Stimulated activated CD4-positive, alpha-beta T cell treated with anti-CD3 and anti-CD28 coated beads, Interleukin-1b, Interleukin-23, amount 100 ng/mL, for 48 hours (primary cell): ENCODE measurements at regions not wholly inside any gene's neighbourhood (a gene's known extent, or its start where the extent isn't known, plus 50 kb on each side); places are given as distances from the start of the nearest gene placed in this dataset.

Source experiments
- DNase-seq: peaks from one replicate; pipeline ENCODE4 v3.0.0-alpha.2; 2020

DNA sequence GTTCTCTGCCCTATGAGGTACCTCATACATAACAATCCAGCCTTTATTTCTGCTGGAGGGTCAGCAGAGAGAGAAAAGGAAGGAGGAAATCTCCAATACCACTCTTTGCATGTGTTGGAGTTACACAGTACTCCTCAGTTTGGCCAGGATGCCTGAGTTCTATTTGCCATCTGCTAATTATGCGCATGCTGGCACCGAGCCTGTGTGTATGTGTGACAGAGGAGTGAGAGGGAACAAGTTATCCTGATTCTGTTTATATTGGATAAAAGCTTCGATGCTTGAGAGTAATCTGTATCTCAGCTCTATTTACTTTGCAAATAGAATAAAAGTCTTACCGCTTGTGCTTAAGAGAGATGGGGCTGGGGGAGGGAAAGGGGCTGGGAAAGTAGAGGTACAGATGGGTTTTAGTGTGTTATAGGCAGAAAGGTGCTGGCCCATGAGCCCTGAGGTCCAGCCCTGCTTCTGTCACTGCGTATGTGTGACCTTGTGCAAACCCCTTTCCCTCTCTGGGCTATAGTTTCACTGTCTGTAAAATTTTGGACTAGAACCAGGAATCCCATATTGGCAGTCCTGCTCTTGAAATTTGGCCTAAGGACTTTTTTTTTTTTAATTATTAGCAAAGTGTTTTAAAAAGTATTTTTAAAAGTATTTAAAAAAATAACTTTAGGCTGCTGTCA, 54.5 kb upstream of the PLXNA2 start:
- no peak for DNase-seq

- DNase-seq: no peak
These were observed 56.0 kb upstream of the PLXNA2 start for GRCh38 chr1:208300084-208300770.

- no peak for DNase-seq
These were observed 58.6 kb upstream of the PLXNA2 start for GRCh38 chr1:208302699-208303238.

DNA sequence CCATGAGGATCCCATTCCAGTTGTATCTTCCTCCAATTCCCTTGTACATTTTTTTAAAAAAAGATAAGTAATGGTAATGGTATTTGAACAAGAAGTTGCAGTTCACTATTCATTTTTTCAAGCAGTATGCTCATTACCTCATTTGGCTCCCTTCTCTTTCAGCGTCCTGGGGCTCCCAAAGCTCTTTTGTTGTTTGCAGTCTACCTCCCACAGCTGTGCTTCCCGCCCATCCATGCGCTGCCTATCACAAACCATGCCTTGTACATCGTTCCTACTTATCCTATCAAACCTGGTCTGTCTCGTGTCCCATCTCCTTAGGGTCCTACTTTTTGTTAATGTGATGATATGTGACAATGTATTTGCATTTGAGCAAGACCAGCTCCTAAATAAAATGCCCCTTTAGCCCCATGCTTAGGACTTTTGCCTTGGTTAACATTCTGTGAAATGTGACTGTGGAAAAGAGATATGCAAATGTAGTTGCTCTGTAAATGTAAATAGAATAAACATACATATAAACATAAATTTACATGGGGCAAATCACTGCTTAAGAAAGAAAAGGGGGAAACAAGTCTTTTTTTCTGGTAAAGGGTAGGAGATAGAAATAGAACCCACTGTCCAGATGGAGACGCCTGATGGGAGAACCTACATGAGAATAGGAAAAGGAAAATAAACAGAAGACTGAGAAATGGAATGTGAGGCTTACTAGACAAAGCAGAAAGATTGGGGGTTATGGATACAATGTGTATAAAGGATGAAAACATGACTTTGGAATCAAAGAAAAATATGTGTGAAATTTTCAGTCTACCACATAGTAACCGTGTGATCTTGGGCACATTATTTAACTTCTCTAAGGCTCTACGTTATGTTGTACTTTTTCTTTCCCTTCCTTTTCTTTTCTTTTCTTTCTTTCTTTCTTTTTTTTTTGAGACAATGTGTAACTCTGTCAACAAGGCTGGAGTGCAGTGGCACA, 59.8 kb upstream of the PLXNA2 start:
- no peak for DNase-seq

DNA sequence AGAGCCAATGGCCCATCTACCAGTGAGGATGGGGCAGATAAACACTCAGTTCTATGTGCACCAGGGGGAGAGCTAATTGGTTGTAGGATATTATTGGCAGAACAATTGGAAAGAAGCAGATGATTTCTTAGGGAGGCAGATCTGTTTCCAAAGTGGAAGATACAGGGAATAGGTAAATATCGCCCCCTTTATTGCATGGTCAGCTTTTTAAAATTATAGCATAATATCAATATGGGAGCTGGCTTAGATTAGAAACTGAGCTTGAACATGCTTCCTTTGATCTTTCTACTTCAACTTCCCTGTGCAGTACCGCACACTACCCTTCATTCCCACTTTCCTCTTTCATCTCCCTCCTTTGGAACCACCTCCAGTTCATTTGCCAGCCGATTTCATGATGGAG, 64.0 kb upstream of the PLXNA2 start:
- DNase-seq: no peak

DNA sequence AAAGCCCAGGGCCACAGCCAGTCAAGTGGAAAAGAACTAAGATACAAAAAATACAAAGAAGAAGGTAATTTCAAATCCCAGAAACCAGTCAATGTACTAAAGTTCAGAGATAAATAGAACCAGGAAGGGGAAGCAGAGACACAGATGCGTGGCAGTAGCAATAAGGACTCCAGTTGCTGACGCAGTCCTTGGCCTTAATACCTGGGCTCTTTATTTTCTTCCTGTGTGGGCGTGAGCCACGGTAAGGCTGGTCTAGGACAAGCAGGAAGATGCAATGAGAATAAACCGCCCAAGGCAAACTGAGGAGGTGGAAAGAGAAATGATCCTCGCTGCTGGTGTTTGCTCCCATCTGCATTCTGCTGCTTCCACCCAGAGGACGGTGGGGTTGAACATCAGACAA, 65.6 kb upstream of the PLXNA2 start:
- no peak for DNase-seq

DNA sequence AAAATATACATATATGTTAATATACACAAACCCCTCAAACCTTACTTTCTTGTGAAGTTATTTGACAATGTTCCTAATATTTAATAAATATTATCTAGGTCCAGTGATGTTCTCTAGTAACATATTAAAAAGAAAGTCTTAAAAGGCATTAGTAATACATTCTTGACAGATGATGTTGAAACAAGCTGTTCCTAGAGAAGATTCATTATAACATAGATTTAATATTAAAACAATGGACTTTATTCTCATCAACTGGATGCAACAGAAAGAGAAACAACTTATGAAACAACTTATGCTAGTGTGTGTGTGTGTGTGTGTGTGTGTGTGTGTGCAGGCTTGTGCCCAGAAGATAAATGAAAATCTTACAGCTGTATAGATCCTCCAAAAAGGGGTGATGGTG, 68.5 kb upstream of the PLXNA2 start:
- no peak for DNase-seq

DNA sequence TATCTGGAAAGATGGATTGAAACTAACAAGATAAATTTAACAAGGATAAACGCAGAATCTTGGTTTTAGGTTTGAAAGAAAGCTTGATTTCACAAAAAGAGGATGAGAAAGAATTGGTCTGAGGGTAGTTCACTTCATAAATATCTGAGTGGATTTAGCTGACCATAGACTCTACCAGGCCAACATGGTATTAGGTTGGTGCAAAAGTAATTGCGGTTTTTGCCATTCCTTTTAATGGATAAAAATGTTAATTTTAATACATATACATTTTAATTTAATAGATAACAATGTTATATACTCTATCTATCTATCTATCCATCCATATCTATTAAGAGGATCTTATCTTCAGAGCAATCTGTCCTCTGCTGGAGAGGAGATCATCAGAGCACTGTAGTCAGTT, 70.2 kb upstream of the PLXNA2 start:
- no peak for DNase-seq

DNA sequence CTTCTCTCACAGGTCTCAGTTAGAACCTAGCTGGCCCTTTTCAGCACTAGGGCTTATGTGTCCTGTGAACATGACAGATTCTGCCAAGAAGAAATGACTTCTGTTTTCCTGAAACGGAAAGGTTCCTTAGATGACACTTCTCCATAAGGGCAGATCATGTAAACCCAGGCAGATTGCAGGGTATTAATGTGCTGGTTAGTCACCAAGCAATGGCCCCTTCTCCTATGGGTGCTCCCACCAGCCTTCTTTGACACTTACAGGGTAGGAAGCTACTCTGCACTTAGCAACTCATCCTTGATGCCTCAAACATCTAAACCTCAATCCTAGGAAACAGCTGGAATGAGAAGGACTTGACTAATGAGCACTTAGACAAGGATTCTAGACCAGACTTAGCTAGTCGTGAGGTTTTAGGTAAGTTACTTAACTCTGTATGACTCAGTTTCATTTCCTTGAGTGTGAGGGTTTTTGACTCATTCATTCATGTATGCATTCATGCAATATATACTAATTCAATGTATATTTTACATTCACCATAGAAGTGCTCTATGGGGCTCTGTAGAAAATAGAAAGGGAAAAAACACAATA, 74.1 kb upstream of the PLXNA2 start:
- DNase-seq: no peak

GRCh38 chr1:208324005-208324404, 79.8 kb upstream of the PLXNA2 start:
- no peak for DNase-seq

DNA sequence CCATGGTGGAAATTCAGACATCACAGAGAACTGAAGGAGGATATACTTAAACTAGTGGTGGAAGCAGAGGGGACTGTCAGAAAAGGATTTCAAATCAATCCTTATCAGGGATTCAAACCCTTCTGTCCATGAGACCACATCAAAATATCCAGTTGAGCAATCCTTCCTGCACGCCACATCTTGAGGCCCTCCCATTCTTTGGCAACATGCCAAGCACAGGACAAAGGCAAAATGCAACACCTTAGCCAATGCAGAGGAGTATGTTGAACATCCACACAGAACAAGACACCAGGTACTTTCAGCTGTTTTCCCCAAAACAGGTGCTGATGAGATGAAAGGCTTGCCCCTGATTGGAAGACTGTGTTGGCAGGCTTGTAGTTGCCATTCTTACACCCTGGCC, 81.8 kb upstream of the PLXNA2 start:
- no peak for DNase-seq

DNA sequence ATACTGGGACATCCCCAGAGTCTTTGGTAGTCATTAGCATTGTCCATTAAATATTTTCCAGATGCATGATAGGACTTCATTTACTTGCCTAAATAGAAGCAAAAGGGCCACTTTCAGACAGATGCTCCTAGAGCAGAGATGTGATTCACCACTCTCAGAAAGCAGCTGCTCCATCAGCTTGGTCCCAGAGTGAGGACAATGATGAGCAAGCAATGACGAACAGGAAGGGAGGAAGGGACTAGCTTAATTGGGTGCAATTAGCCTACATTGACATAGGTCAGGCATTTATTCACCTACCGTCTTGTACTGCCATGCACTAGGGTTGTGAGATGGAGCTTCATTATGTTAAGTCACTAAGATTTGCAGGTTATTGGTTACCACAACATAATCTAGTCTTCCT, 85.1 kb upstream of the PLXNA2 start:
- no peak for DNase-seq

DNA sequence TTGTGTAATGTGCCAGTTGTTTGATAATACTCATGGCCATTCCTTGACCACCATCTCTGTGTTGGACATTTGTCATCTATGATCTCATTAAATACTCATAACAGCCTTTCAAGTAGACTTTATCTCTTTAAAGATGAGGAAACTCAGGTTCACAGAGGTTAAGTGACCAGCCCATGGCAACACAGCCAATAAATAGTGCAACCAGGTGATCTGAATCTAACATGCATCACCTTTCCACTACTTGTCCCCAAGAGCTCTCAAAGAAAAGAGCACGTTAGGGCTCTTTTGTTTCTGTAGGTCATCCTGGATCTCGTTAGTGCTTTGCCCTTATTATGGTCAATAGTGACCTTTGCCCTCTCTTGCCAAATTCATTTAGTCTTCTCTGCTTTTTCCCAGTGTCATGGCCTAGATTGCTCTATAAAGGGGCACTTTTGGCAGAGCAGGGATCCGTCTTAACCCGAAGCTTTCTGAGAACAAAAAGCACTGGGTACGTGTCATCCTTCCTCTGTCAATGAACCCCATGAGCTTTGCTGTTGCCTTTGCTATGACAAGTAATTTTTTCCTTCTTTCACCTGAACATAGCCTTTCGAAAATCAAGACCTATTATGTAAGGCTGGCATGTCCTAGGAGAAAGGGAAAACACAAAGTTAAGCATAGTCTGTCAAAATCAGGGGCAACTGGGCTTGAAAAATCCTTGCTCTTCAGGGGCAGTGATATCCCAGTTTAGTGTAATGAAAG, 88.0 kb upstream of the PLXNA2 start:
- DNase-seq: no peak

DNA sequence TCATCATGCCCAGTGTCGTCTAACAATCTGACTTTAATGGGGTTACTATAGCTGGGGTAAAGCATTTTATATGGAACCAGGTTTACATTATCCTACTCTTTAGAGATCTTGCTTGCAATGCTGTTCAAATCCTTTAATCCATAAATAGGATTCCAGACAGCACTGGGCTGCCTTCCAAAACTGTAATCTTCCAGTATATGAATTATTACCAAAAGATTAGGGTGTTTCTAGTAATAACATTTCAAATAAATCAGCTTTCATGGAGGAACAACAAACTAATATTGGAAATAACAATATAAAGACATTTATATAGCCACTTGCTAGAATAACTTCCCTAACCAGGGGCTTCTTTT, 88.6 kb upstream of the PLXNA2 start:
- no peak for DNase-seq

DNA sequence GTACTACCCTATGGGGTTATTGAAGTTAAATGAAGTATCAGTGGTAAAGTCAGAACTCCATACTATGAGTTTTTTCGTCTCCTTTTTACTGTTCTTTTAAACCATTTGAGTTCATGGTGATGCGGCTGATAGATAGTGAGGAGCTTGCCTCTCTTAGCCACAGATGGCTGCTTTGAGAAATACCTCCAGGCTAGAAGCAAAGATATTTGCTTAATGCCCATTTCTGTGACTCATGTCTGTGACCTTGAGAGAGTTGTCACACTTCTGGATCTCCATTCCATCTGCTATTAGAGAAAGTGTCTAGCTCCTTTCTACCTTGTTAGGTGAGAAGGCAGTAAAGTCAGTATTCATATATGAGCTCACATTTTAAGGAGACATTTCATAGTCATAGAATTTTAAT, 89.5 kb upstream of the PLXNA2 start:
- no peak for DNase-seq

GRCh38 chr1:208335371-208336136, 91.4 kb upstream of the PLXNA2 start:
- no peak for DNase-seq

- DNase-seq: no peak
These were observed 91.9 kb upstream of the PLXNA2 start for GRCh38 chr1:208336137-208336518.

GRCh38 chr1:208339911-208340310, 95.7 kb upstream of the PLXNA2 start:
- DNase-seq: no peak

- DNase-seq: no peak
These were observed 99.0 kb upstream of the PLXNA2 start for GRCh38 chr1:208343226-208343625.

GRCh38 chr1:208344202-208344857, 100.1 kb upstream of the PLXNA2 start:
- DNase-seq: no peak

DNA sequence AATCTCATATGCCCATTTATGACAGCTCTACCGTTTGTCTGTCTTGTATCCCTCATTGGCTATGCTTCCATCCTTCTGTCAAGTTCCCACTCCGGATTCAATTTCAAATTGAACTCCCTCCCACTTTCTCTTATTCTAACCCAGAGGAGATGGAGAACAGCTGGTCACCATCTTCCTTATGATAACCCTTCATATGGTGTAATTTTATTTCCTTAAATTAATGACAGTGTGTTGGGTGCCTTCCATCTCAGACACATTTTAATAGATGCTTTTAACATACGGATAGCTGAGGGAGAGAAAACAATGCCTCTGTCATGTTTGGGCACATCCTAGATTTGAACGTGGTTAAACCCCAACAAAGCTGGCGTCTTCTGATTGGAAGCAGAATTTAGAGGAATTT, 103.0 kb upstream of the PLXNA2 start:
- no peak for DNase-seq
